ENCODE measurements at regions not wholly inside any gene's neighbourhood (a gene's known extent, or its start where the extent isn't known, plus 50 kb on each side); places are given as distances from the start of the nearest gene placed in this dataset.
A peak's percentile ranks its signal among the peaks of the same experiment; 100 is the strongest.

DNA sequence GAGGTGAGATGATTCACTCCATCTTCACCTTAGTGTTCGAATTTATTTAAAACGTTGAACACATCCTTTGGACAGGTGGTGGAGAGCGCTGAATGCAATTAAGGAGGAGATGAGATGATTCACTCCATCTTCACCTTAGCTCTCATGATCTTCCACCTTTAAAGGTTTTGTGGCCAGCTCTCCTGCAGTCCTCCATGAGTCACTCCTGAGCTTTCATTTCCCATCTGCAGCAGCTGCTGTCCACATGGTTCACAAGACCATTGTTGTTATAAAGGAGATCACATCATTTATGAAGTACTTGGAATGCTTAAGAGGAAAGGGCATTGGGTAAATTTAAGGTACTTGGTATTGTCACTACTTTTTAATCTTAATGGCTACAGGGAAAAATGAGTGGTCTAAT, 298.5 kb downstream of the PAX3 start:
- Histone ChIP-seq H3K4me2 (no peak overlapping the region), H2AFZ (ENCODE audit: low read depth) (no peak overlapping the region), H3K27ac (ENCODE audit: low read depth in 2 of 2, low read length in 1 of 2) (no peak overlapping the region), H3F3A (replicated peaks; ENCODE audit: insufficient read depth) (no peaks in the 10 kb centered on the region), H3K79me2 (ENCODE audit: insufficient read depth) (no peaks in the 10 kb centered on the region), H3K9ac (no peak overlapping the region), H3K36me3 (replicated peaks in 1 of 2; ENCODE audit: control insufficient read depth in 1 of 2, insufficient read depth in 2 of 2, low read length in 1 of 2) (no peaks in the 10 kb centered on the region), H3K4me1 (ENCODE audit: control insufficient read depth in 1 of 2, insufficient read depth in 2 of 2, low read depth in 1 of 2, low read length in 1 of 2) (no peaks in the 10 kb centered on the region), H3K4me3 (ENCODE audit: low read depth in 2 of 2, low read length in 1 of 2) (no peak overlapping the region), H4K20me1 (ENCODE audit: insufficient read depth) (no peaks in the 10 kb centered on the region), H3K9me2 (no peaks in the 10 kb centered on the region), H3K9me3 (no peaks in the 10 kb centered on the region), H3K27me3 (ENCODE audit: insufficient read depth) (no peaks in the 10 kb centered on the region)
- 14% methylated on average over 3 of the region's 3 CpGs for WGBS (ENCODE audit: low lambda C conversion rate)
- ChIA-PET POLR2A (no interaction called here), CTCF (no interaction called here)
- peak; percentile 88 for TF ChIP-seq TCF12 (IDR thresholded peaks at IDR 0.05)
- TF ChIP-seq RAD21 (IDR thresholded peaks at IDR 0.05; ENCODE audit: low read length): no peak
- TF ChIP-seq, protein P1, sequence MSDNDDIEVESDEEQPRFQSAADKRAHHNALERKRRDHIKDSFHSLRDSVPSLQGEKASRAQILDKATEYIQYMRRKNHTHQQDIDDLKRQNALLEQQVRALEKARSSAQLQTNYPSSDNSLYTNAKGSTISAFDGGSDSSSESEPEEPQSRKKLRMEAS (IDR thresholded peaks at IDR 0.05; ENCODE audit: low read depth): peak; percentile 54; the same call in 1 of the 2 replicates
- no peak for DNase-seq

DNA sequence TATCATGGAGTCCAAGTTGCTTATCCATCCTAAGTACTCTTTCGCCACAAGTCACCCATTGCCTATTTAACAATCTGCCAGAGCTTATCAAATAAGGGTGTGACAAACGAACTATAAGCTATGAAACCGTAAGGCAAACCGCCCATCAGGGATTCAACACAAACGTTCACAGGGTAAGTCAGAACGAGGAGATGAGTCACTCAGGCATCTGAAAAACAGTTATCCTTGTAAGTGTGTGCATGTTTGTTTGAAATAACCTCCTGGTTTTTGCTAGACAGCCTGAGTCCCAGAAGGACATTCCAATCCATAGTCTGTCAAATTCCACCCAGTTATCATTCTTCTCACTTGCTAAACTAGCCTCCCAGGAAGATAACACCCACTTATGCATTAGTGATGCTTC, 299.1 kb downstream of the PAX3 start:
- no peaks in the 10 kb centered on the region for H3K4me1 ChIP-seq (ENCODE audit: control insufficient read depth in 1 of 2, insufficient read depth in 2 of 2, low read depth in 1 of 2, low read length in 1 of 2)
- no peak overlapping the region for H2AFZ ChIP-seq (ENCODE audit: low read depth)
- ChIA-PET POLR2A (no interaction called here), CTCF (no interaction called here)
- no peaks in the 10 kb centered on the region for H3K9me3 ChIP-seq
- no peaks in the 10 kb centered on the region for H3K36me3 ChIP-seq (replicated peaks in 1 of 2; ENCODE audit: control insufficient read depth in 1 of 2, insufficient read depth in 2 of 2, low read length in 1 of 2)
- no peak overlapping the region for H3K4me2 ChIP-seq
- H3K9ac ChIP-seq: no peak overlapping the region
- H3K27ac ChIP-seq (ENCODE audit: low read depth in 2 of 2, low read length in 1 of 2): no peak overlapping the region
- H3K4me3 ChIP-seq (ENCODE audit: low read depth in 2 of 2, low read length in 1 of 2): no peak overlapping the region
- DNase-seq: no peak
- 4% methylated on average over 6 of the region's 6 CpGs for WGBS (ENCODE audit: low lambda C conversion rate)
- H4K20me1 ChIP-seq (ENCODE audit: insufficient read depth): no peaks in the 10 kb centered on the region
- no peaks in the 10 kb centered on the region for H3K9me2 ChIP-seq
- no peaks in the 10 kb centered on the region for H3K27me3 ChIP-seq (ENCODE audit: insufficient read depth)
- TF ChIP-seq, protein P2, sequence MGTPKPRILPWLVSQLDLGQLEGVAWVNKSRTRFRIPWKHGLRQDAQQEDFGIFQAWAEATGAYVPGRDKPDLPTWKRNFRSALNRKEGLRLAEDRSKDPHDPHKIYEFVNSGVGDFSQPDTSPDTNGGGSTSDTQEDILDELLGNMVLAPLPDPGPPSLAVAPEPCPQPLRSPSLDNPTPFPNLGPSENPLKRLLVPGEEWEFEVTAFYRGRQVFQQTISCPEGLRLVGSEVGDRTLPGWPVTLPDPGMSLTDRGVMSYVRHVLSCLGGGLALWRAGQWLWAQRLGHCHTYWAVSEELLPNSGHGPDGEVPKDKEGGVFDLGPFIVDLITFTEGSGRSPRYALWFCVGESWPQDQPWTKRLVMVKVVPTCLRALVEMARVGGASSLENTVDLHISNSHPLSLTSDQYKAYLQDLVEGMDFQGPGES (IDR thresholded peaks at IDR 0.05; ENCODE audit: low read depth, low read length): no peak
- 0 out of 2 replicates have a peak, but pooled peaks have one; percentile 12 for TF ChIP-seq JUND (IDR thresholded peaks at IDR 0.05)
- peak; percentile 20; the same call in 1 of the 2 replicates for TF ChIP-seq FOSL2 (IDR thresholded peaks at IDR 0.05; ENCODE audit: borderline replicate concordance, low read depth)
- H3K79me2 ChIP-seq (ENCODE audit: insufficient read depth): no peaks in the 10 kb centered on the region
- no peaks in the 10 kb centered on the region for H3F3A ChIP-seq (replicated peaks; ENCODE audit: insufficient read depth)

DNA sequence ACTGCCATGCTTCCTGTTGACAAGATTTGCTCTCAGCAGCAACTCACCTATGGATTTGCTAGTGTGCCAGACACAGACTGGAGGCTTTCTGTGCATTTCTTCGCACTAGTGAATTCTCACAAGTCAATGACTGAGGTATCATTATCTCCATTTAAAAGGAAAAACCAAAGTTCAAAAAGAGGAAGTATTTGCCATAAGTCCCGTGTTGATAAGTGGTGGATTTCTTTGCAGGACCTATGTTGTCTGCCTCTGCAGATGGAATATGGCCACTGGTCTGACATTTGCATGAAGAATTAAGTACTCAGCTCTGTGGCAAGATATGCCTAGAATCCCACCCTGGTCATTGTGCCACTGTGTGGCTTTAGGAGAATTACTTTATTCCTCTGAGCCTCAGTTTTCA, 299.6 kb downstream of the PAX3 start:
- DNase-seq: no peak
- Histone ChIP-seq H3K9me3 (no peaks in the 10 kb centered on the region), H4K20me1 (ENCODE audit: insufficient read depth) (no peaks in the 10 kb centered on the region), H3K4me3 (ENCODE audit: low read depth in 2 of 2, low read length in 1 of 2) (no peak overlapping the region), H3K27me3 (ENCODE audit: insufficient read depth) (no peaks in the 10 kb centered on the region), H3K9ac (no peak overlapping the region), H3K36me3 (replicated peaks in 1 of 2; ENCODE audit: control insufficient read depth in 1 of 2, insufficient read depth in 2 of 2, low read length in 1 of 2) (no peaks in the 10 kb centered on the region), H3K9me2 (no peaks in the 10 kb centered on the region), H3F3A (replicated peaks; ENCODE audit: insufficient read depth) (no peaks in the 10 kb centered on the region), H3K27ac (ENCODE audit: low read depth in 2 of 2, low read length in 1 of 2) (no peak overlapping the region), H3K79me2 (ENCODE audit: insufficient read depth) (no peaks in the 10 kb centered on the region), H3K4me2 (no peak overlapping the region), H3K4me1 (ENCODE audit: control insufficient read depth in 1 of 2, insufficient read depth in 2 of 2, low read depth in 1 of 2, low read length in 1 of 2) (no peaks in the 10 kb centered on the region), H2AFZ (ENCODE audit: low read depth) (no peak overlapping the region)
- CTCF ChIA-PET: no interaction called here
- WGBS (ENCODE audit: low lambda C conversion rate): 14% methylated on average over 2 of the region's 2 CpGs
- POLR2A ChIA-PET: no interaction called here
- TF ChIP-seq RFX5 (IDR thresholded peaks at IDR 0.05; ENCODE audit: low read length): no peak
- TF ChIP-seq, protein P3, sequence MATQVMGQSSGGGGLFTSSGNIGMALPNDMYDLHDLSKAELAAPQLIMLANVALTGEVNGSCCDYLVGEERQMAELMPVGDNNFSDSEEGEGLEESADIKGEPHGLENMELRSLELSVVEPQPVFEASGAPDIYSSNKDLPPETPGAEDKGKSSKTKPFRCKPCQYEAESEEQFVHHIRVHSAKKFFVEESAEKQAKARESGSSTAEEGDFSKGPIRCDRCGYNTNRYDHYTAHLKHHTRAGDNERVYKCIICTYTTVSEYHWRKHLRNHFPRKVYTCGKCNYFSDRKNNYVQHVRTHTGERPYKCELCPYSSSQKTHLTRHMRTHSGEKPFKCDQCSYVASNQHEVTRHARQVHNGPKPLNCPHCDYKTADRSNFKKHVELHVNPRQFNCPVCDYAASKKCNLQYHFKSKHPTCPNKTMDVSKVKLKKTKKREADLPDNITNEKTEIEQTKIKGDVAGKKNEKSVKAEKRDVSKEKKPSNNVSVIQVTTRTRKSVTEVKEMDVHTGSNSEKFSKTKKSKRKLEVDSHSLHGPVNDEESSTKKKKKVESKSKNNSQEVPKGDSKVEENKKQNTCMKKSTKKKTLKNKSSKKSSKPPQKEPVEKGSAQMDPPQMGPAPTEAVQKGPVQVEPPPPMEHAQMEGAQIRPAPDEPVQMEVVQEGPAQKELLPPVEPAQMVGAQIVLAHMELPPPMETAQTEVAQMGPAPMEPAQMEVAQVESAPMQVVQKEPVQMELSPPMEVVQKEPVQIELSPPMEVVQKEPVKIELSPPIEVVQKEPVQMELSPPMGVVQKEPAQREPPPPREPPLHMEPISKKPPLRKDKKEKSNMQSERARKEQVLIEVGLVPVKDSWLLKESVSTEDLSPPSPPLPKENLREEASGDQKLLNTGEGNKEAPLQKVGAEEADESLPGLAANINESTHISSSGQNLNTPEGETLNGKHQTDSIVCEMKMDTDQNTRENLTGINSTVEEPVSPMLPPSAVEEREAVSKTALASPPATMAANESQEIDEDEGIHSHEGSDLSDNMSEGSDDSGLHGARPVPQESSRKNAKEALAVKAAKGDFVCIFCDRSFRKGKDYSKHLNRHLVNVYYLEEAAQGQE (IDR thresholded peaks at IDR 0.05; ENCODE audit: low read depth, low read length): no peak
- TF ChIP-seq FOXM1 (IDR thresholded peaks at IDR 0.05; ENCODE audit: low read depth): no peak
- TF ChIP-seq SMC3 (IDR thresholded peaks at IDR 0.05; ENCODE audit: low read depth, low read length): no peak
- no peak for TF ChIP-seq GABPA (IDR thresholded peaks at IDR 0.05; ENCODE audit: low read depth)
- TF ChIP-seq TAF1 (IDR thresholded peaks at IDR 0.05; ENCODE audit: borderline replicate concordance, low read depth, low read length): no peak
- TF ChIP-seq FOXJ3 (CRISPR knock-in tag; IDR thresholded peaks at IDR 0.05): no peak
- TF ChIP-seq MXI1 (IDR thresholded peaks at IDR 0.05; ENCODE audit: low read depth, low read length): no peak
- TF ChIP-seq, protein P4, sequence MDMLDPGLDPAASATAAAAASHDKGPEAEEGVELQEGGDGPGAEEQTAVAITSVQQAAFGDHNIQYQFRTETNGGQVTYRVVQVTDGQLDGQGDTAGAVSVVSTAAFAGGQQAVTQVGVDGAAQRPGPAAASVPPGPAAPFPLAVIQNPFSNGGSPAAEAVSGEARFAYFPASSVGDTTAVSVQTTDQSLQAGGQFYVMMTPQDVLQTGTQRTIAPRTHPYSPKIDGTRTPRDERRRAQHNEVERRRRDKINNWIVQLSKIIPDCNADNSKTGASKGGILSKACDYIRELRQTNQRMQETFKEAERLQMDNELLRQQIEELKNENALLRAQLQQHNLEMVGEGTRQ (IDR thresholded peaks at IDR 0.05; ENCODE audit: borderline replicate concordance, low read depth, low read length): no peak
- no peak for TF ChIP-seq MEF2A (IDR thresholded peaks at IDR 0.05; ENCODE audit: borderline replicate concordance, low read depth)
- TF ChIP-seq, protein P5, sequence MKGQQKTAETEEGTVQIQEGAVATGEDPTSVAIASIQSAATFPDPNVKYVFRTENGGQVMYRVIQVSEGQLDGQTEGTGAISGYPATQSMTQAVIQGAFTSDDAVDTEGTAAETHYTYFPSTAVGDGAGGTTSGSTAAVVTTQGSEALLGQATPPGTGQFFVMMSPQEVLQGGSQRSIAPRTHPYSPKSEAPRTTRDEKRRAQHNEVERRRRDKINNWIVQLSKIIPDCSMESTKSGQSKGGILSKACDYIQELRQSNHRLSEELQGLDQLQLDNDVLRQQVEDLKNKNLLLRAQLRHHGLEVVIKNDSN (IDR thresholded peaks at IDR 0.05; ENCODE audit: borderline replicate concordance, low read depth): no peak
- TF ChIP-seq, protein P1 (IDR thresholded peaks at IDR 0.05; ENCODE audit: low read depth): no peak
